Forelimb muscle (tissue), 1 donor: ENCODE measurements at regions not wholly inside any gene's neighbourhood (a gene's known extent, or its start where the extent isn't known, plus 50 kb on each side); places are given as distances from the start of the nearest gene placed in this dataset.

Experiments used
- DNase-seq: peaks from one replicate; pipeline ENCODE4 v3.0.0-alpha.2; 2013; ENCODE audit warnings: low read depth

- DNase-seq: no peak
Observed at GRCh38 chr4:28209371-28209924, 1348.8 kb downstream of the STIM2 start.

- DNase-seq: no peak
Observed at GRCh38 chr4:28211676-28212470, 1351.2 kb downstream of the STIM2 start.

- DNase-seq: no peak
Observed at GRCh38 chr4:28221536-28221935, 1360.9 kb downstream of the STIM2 start.

- DNase-seq: no peak
Observed at GRCh38 chr4:28225050-28225449, 1364.4 kb downstream of the STIM2 start.

GRCh38 chr4:28225689-28226353, 1365.2 kb downstream of the STIM2 start:
- DNase-seq: no peak

- DNase-seq: no peak
Observed at GRCh38 chr4:28226962-28227361, 1366.3 kb downstream of the STIM2 start.

GRCh38 chr4:28227764-28228163, 1367.1 kb downstream of the STIM2 start:
- DNase-seq: no peak

GRCh38 chr4:28228561-28229491, 1368.2 kb downstream of the STIM2 start:
- DNase-seq: no peak

- DNase-seq: no peak
Observed at GRCh38 chr4:28232376-28232775, 1371.7 kb downstream of the STIM2 start.

GRCh38 chr4:28232951-28233350, 1372.3 kb downstream of the STIM2 start:
- DNase-seq: no peak

GRCh38 chr4:28233724-28234123, 1373.1 kb downstream of the STIM2 start:
- no peak for DNase-seq

GRCh38 chr4:28238876-28239275, 1378.2 kb downstream of the STIM2 start:
- no peak for DNase-seq

GRCh38 chr4:28241021-28241420, 1380.4 kb downstream of the STIM2 start:
- no peak for DNase-seq

- DNase-seq: no peak
Observed at GRCh38 chr4:28247805-28248204, 1387.2 kb downstream of the STIM2 start.

- no peak for DNase-seq
Observed at GRCh38 chr4:28248269-28248668, 1387.6 kb downstream of the STIM2 start.

GRCh38 chr4:28250646-28251045, 1390.0 kb downstream of the STIM2 start:
- DNase-seq: no peak

- DNase-seq: no peak
Observed at GRCh38 chr4:28251831-28252230, 1391.2 kb downstream of the STIM2 start.

GRCh38 chr4:28254003-28254402, 1393.4 kb downstream of the STIM2 start:
- no peak for DNase-seq

- no peak for DNase-seq
Observed at GRCh38 chr4:28256295-28256694, 1395.7 kb downstream of the STIM2 start.

GRCh38 chr4:28259951-28260350, 1399.3 kb downstream of the STIM2 start:
- no peak for DNase-seq

GRCh38 chr4:28267166-28267565, 1406.5 kb downstream of the STIM2 start:
- DNase-seq: no peak

GRCh38 chr4:28269426-28269825, 1408.8 kb downstream of the STIM2 start:
- DNase-seq: no peak
